Common myeloid progenitor, CD34-positive (primary cell): ENCODE measurements at regions not wholly inside any gene's neighbourhood (a gene's known extent, or its start where the extent isn't known, plus 50 kb on each side); places are given as distances from the start of the nearest gene placed in this dataset.

ENCODE experiments used
- CTCF ChIA-PET: fragments of 350-600 bp; sonication (Branson Sonifier 250); formaldehyde crosslinking; loops from one replicate; lab custom pipeline; 2021; ENCODE audit warnings: antibody characterized with exemption; lab: Charles Lee
- POLR2A ChIA-PET: fragments of 350-600 bp; sonication (Branson Sonifier 250); formaldehyde crosslinking; loops from one replicate; lab custom pipeline; 2021; ENCODE audit warnings: antibody characterized with exemption; lab: Charles Lee
- DNase-seq, 3 donors: peaks; one replicate each; pipeline versions ENCODE4 v3.0.0 to v3.0.0-alpha.2; 2013
- H3K27ac ChIP-seq, 2 experiments: 1 replicate in 1 of 2; 2 replicates in 1 of 2; pipeline ENCODE4 v1.7.0; 2013; ENCODE audit warnings: inconsistent platforms in 2 of 2, low read length in 2 of 2, mild to moderate bottlenecking in 2 of 2, low read depth in 1 of 2, moderate library complexity in 1 of 2; ENCODE audit not compliant: severe bottlenecking in 2 of 2, insufficient read depth in 1 of 2, poor library complexity in 1 of 2
- H3K27me3 ChIP-seq, 5 experiments: replicated peaks in 2 of 5; 1 replicate in 3 of 5; 2 replicates in 2 of 5; pipeline versions ENCODE4 v1.6.1 to v1.7.0; 2013; ENCODE audit warnings: low read length in 4 of 5, mild to moderate bottlenecking in 2 of 5, moderate library complexity in 2 of 5, inconsistent platforms in 1 of 5; ENCODE audit not compliant: insufficient read depth in 5 of 5, control insufficient read depth in 4 of 5
- H3K36me3 ChIP-seq, 4 experiments: 1 replicate in 2 of 4; 2 replicates in 2 of 4; pipeline versions ENCODE4 v1.6.1 to v1.7.0; 2013; ENCODE audit warnings: low read length in 3 of 4, control low read depth in 1 of 4, mild to moderate bottlenecking in 1 of 4; ENCODE audit not compliant: control insufficient read depth in 4 of 4, insufficient read depth in 4 of 4
- H3K4me1 ChIP-seq, 4 experiments: 1 replicate in 3 of 4; 2 replicates in 1 of 4; pipeline versions ENCODE4 v1.6.1 to v1.7.1; 2013; ENCODE audit warnings: low read length in 3 of 4, mild to moderate bottlenecking in 3 of 4, control low read depth in 1 of 4, inconsistent platforms in 1 of 4, moderate library complexity in 1 of 4; ENCODE audit not compliant: control insufficient read depth in 4 of 4, insufficient read depth in 4 of 4; ENCODE audit errors: control extremely low read depth in 1 of 4
- H3K4me3 ChIP-seq, 7 experiments: 1 replicate in 4 of 7; 2 replicates in 3 of 7; pipeline versions ENCODE4 v1.5.1 to v1.7.0; 2013; ENCODE audit warnings: mild to moderate bottlenecking in 7 of 7, low read length in 6 of 7, moderate library complexity in 6 of 7, inconsistent platforms in 2 of 7, low read depth in 2 of 7, control low read depth in 1 of 7; ENCODE audit not compliant: insufficient read depth in 4 of 7, control insufficient read depth in 1 of 7; ENCODE audit errors: extremely low read depth in 1 of 7
- H3K9me3 ChIP-seq, 5 experiments: 1 replicate in 4 of 5; 2 replicates in 1 of 5; pipeline versions ENCODE4 v1.6.1 to v1.7.1; 2013; ENCODE audit warnings: low read length in 4 of 5, mild to moderate bottlenecking in 2 of 5, inconsistent platforms in 1 of 5, low read depth in 1 of 5, moderate library complexity in 1 of 5; ENCODE audit not compliant: control insufficient read depth in 4 of 5, insufficient read depth in 2 of 5; ENCODE audit errors: control extremely low read depth in 1 of 5
- WGBS: methylation state at CpG from one replicate; pipeline ENCODE4 v1.1.5; 2013; ENCODE audit not compliant: insufficient coverage; 5-methylcytosine and 5-hydroxymethylcytosine counted together

DNA sequence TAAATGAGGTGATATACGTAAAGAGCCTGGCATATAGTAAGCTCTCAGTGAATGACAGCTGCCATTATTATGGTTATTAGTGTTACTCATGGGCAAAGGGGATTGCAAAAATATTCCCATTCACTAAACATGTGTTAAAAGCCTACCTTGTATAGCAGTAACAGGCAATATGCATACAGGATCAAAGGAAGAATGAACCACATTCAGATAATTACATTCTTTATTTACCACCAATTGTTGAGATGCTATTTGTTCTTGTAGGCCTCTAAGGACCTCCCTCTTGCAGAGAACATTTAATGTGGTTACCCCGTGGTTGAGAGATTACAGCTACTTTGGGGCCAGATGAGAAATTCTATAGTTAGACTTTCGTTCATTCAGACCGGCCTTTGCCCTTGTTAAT is 82.7 kb upstream of the DRD2 start:
- 96% methylated on average over 3 of the region's 4 CpGs for WGBS
- Histone ChIP-seq H3K4me3 (no peak overlapping the region), H3K9me3 (no peaks in the 10 kb centered on the region), H3K27ac (no peak overlapping the region), H3K4me1 (no peaks in the 10 kb centered on the region), H3K36me3 (no peaks in the 10 kb centered on the region), H3K27me3 (peaks cover 0 to 9% (median 0%) of the 10 kb centered on the region in 5 experiments)
- ChIA-PET CTCF (interaction anchor here (0.7 to 1.7 kb wide), 2 partner anchors 18 to 25 kb away, joined by 3 to 5 read pairs; no protein-coding TSS in a partner anchor), POLR2A (no interaction called here)
- DNase-seq: no peak

DNA sequence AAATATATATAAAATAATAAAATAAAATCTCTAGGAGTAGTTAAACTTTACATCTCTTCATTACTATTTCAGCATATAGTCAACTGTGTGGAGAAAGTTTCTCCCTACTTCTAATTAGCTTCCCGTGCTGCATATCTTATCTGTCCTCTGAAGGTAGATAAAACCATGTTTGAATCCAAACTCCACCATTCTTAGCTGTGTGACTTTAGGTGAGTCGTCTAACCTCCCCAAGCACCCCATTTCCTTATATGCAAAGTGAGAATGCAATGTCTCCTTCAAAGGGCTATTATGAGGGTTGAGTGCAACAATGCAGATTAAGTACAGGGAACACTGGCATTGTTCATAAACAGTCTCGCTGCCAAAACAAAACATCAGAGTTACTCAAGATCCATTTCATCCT is 80.8 kb upstream of the DRD2 start:
- Histone ChIP-seq H3K27ac (no peak overlapping the region), H3K4me1 (no peaks in the 10 kb centered on the region), H3K27me3 (peaks cover 0 to 3% (median 1%) of the 10 kb centered on the region in 5 experiments), H3K36me3 (no peaks in the 10 kb centered on the region), H3K4me3 (no peak overlapping the region), H3K9me3 (no peaks in the 10 kb centered on the region)
- ChIA-PET CTCF (no interaction called here), POLR2A (no interaction called here)
- no peak for DNase-seq
- WGBS: 100% methylated on average over 2 of the region's 3 CpGs

DNA sequence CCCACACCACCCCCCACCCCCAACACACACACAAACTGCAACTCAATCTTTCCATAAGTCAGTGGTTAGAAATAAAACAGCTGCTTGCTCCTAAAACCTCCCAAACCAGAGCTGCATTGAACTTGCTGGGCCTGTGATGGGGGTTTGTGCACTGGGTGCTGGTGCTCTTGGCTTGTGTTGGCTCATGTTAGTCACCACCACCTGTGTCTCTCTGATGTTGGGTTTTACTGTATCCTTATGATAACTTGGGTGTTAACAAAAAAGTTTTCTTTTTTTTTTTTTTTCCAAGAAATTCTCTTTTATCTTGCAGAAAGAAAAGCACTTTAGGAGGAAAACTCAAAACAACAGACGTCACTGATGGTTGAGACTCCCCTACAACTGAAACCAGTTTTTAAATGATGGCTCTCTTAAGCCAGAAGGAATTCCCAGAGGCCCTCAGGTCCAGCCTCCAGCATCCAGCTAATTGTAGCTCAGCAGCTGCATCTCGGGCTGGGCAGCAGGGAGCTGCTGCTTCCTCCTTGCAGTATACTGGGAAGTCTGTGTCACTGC is 79.9 kb upstream of the DRD2 start:
- no peaks in the 10 kb centered on the region for H3K36me3 ChIP-seq
- no peak for DNase-seq
- H3K4me1 ChIP-seq: no peaks in the 10 kb centered on the region
- no peak overlapping the region for H3K4me3 ChIP-seq
- no peaks in the 10 kb centered on the region for H3K9me3 ChIP-seq
- H3K27ac ChIP-seq: no peak overlapping the region
- ChIA-PET CTCF (no interaction called here), POLR2A (no interaction called here)
- peaks cover 0 to 6% (median 2%) of the 10 kb centered on the region in 5 experiments for H3K27me3 ChIP-seq
- 100% methylated on average over 1 of the region's 2 CpGs for WGBS

DNA sequence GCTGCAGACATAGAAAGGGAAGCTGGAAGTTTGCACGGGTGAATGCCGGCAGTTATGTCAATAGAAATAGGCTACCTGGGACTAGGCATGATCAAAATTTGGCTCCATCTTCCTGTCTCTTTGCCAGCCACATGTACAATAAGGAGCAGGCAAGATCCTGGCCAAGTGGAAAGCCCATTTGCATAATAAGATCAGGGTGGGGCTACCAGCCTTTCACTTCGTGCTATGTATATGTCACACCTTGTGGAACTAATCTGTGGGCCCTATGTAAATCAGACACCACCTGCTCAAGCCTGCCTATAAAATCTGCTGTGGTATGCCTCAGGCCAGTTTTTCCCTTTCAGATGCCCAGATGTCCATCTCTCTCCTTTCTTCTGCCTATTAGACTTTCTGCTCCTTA is 79.3 kb upstream of the DRD2 start:
- Histone ChIP-seq H3K9me3 (no peaks in the 10 kb centered on the region), H3K36me3 (no peaks in the 10 kb centered on the region), H3K27me3 (peaks cover 0 to 7% (median 3%) of the 10 kb centered on the region in 5 experiments), H3K4me3 (no peak overlapping the region), H3K27ac (no peak overlapping the region), H3K4me1 (no peaks in the 10 kb centered on the region)
- CTCF ChIA-PET: interaction anchor here (1.2 kb wide), 1 partner anchor 20 kb away, joined by 4 read pairs; no protein-coding TSS in a partner anchor
- POLR2A ChIA-PET: no interaction called here
- no peak for DNase-seq
- 59% methylated on average over 3 of the region's 3 CpGs for WGBS

DNA sequence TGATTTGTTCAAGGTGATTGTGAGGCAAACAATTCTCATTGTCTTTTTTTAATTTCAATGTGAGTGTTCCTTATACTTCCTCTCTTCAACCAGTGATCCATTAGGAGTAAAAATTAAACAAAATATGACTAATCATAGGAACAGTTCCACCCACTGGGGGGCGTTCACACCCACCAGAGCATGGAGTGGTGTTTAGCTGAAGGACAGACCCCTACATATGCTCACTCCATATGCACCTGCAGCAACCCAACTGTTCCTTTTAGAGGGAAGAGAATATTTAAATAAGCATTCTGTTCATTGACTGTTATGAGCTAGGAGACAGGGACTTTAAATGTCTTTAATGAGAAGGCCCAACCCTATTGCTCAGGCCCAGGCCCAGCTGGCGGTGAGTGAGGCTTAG is 78.7 kb upstream of the DRD2 start:
- Histone ChIP-seq H3K4me1 (no peaks in the 10 kb centered on the region), H3K4me3 (no peak overlapping the region), H3K27me3 (peaks cover 0 to 8% (median 3%) of the 10 kb centered on the region in 5 experiments), H3K36me3 (no peaks in the 10 kb centered on the region), H3K9me3 (no peaks in the 10 kb centered on the region), H3K27ac (no peak overlapping the region)
- WGBS: no CpG with 5 or more reads among the region's 2 CpGs
- DNase-seq: no peak
- CTCF ChIA-PET: interaction anchor here (1.1 to 2.3 kb wide), 3 partner anchors 11 to 21 kb away, joined by 3 to 6 read pairs (median 4); no protein-coding TSS in a partner anchor
- POLR2A ChIA-PET: no interaction called here

DNA sequence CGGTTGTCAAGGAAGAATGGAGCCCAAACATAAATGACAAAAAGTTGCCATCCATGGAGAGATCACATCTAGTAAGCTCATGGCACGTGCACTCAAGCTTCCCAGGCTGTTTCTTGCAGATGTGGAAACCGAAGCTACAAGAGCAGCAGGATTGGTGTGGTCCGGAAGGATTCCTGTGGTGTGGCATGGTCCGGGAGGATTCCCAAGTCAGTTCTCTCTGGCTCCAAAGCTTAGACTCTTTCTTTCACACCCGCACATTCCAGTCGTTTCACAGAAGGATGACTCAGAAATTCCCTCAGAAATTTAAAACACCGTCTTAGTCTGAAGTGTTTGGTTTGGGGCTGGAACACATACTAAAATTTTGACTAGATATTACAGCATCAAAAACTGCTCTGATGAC is 78.0 kb upstream of the DRD2 start:
- H3K4me1 ChIP-seq: no peaks in the 10 kb centered on the region
- H3K27ac ChIP-seq: no peak overlapping the region
- H3K4me3 ChIP-seq: no peak overlapping the region
- DNase-seq: no peak
- no peaks in the 10 kb centered on the region for H3K36me3 ChIP-seq
- CTCF ChIA-PET: interaction anchor here (1.1 to 2.3 kb wide), 3 partner anchors 12 to 22 kb away, joined by 3 to 6 read pairs (median 4); no protein-coding TSS in a partner anchor
- no peaks in the 10 kb centered on the region for H3K9me3 ChIP-seq
- H3K27me3 ChIP-seq: peaks cover 0 to 11% (median 3%) of the 10 kb centered on the region in 5 experiments
- POLR2A ChIA-PET: no interaction called here
- WGBS: 73% methylated on average over 4 of the region's 8 CpGs

DNA sequence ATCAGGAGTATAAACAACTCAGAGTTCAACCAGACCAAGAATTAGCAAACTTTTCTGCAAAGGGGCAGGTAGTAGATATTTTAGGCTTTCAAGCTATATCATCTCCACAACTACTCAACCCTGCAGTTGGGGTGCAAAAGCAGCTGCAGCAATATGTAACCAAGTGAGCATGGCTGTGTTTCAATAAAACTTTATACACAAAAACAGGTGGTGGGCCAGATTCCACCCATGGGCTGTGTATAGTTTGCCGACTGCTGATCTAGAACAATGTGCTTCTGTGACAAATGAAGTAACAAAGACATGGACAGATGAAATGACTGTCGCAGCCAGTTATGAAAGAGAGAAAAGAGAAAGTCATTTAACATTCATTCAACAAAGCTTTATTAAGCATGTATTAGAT is 77.1 kb upstream of the DRD2 start:
- DNase-seq: no peak
- Histone ChIP-seq H3K4me1 (no peaks in the 10 kb centered on the region), H3K27me3 (peaks cover under 1 to 19% (median 6%) of the 10 kb centered on the region in 5 experiments), H3K4me3 (no peak overlapping the region), H3K36me3 (no peaks in the 10 kb centered on the region), H3K9me3 (no peaks in the 10 kb centered on the region), H3K27ac (no peak overlapping the region)
- ChIA-PET CTCF (interaction anchor here (2.3 kb wide), 1 partner anchor 15 kb away, joined by 6 read pairs; no protein-coding TSS in a partner anchor), POLR2A (no interaction called here)
- WGBS: no CpG with 5 or more reads among the region's 2 CpGs
